ENCODE measurements at regions not wholly inside any gene's neighbourhood (a gene's known extent, or its start where the extent isn't known, plus 50 kb on each side); places are given as distances from the start of the nearest gene placed in this dataset.

DNA sequence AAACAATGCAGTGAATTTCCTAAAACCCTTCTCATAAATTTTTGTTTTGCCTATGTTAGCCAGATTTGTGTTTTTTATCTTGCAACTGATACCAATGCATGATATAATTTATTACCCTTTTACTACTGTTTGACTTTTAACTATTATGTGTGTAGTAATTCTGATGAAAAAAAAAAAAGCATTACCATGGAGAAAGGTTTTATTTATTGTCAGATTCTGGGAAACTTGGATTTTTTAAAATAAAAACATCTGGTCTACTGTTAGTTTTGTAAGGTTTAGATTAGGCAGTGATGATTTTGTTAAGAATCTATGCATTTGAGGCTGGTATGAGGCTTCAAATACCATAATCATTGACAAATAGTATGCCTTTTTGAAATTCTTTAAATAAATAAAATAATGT lies 470.4 kb upstream of the ROBO1 start:
- H3K9me3 ChIP-seq (ENCODE audit: control insufficient read depth, insufficient read depth, low read length) = no peaks in the 10 kb centered on the region
- H3K9ac ChIP-seq (ENCODE audit: low read depth, low read length) = no peak overlapping the region
- H3K4me1 ChIP-seq (ENCODE audit: insufficient read depth, low read length) = peaks cover 4% of the 10 kb centered on the region; the same call in 1 of the 2 replicates
- H3K36me3 ChIP-seq (ENCODE audit: insufficient read depth, low read length) = no peaks in the 10 kb centered on the region

GRCh38 chr3:80234706-80235105 lies 466.9 kb upstream of the ROBO1 start:
- H3K4me1 ChIP-seq (ENCODE audit: insufficient read depth, low read length) = peaks cover 9% of the 10 kb centered on the region; the same call in 1 of the 2 replicates
- no peaks in the 10 kb centered on the region for H3K36me3 ChIP-seq (ENCODE audit: insufficient read depth, low read length)
- H3K9ac ChIP-seq (ENCODE audit: low read depth, low read length) = no peak overlapping the region
- no peaks in the 10 kb centered on the region for H3K9me3 ChIP-seq (ENCODE audit: control insufficient read depth, insufficient read depth, low read length)

DNA sequence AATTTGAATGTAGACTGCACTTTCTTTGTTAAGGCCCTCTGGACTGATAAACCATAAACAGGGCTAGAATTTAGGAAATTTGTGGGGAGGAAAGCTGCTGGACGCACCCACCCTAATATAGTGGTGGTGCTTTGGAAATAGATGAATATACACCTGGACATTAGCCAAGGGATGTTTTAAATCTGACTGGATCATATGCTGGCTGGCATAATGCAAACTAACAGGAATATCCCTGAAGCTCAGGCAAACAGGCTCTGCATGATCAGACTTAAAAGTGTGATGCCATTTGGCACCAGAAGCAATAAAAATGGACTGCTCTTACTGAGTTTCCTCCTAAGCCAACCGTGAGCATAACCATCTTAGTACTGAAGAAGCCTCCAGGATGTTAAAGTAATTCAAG lies 465.8 kb upstream of the ROBO1 start:
- no peaks in the 10 kb centered on the region for H3K36me3 ChIP-seq (ENCODE audit: insufficient read depth, low read length)
- H3K4me1 ChIP-seq (ENCODE audit: insufficient read depth, low read length) = peaks cover 9% of the 10 kb centered on the region; the same call in 1 of the 2 replicates
- no peaks in the 10 kb centered on the region; the same call in 1 of the 2 replicates for H3K9me3 ChIP-seq (ENCODE audit: control insufficient read depth, insufficient read depth, low read length)
- no peak overlapping the region for H3K9ac ChIP-seq (ENCODE audit: low read depth, low read length)

GRCh38 chr3:80232760-80233159 lies 465.0 kb upstream of the ROBO1 start:
- peaks cover 9% of the 10 kb centered on the region; the same call in 1 of the 2 replicates for H3K4me1 ChIP-seq (ENCODE audit: insufficient read depth, low read length)
- H3K9ac ChIP-seq (ENCODE audit: low read depth, low read length) = no peak overlapping the region
- no peaks in the 10 kb centered on the region for H3K36me3 ChIP-seq (ENCODE audit: insufficient read depth, low read length)
- H3K9me3 ChIP-seq (ENCODE audit: control insufficient read depth, insufficient read depth, low read length) = no peaks in the 10 kb centered on the region; the same call in 1 of the 2 replicates

DNA sequence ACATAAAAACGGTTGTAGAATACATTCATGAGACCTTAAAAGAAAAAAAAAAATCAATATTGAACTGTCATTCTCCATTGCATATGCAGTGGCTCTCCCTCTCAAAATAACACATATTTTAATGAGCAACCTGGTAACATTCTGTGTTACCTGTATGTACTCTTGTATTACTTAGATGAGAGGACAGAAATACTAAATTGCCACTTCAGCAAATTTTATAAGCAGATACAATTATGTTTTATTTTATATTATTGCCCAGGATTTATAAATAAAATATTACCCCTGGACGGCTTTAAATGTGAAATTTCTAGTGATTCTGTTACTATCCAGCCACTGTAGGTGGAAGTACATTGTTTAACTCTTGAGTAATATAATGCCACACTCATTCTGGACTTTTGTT lies 463.2 kb upstream of the ROBO1 start:
- Histone ChIP-seq H3K36me3 (ENCODE audit: insufficient read depth, low read length) (no peaks in the 10 kb centered on the region), H3K9ac (ENCODE audit: low read depth, low read length) (no peak overlapping the region), H3K4me1 (ENCODE audit: insufficient read depth, low read length) (peaks cover 9% of the 10 kb centered on the region; the same call in 1 of the 2 replicates), H3K9me3 (ENCODE audit: control insufficient read depth, insufficient read depth, low read length) (no peaks in the 10 kb centered on the region; the same call in 1 of the 2 replicates)

GRCh38 chr3:80227216-80227615 lies 459.4 kb upstream of the ROBO1 start:
- no peak overlapping the region for H3K9ac ChIP-seq (ENCODE audit: low read depth, low read length)
- no peaks in the 10 kb centered on the region; the same call in 1 of the 2 replicates for H3K9me3 ChIP-seq (ENCODE audit: control insufficient read depth, insufficient read depth, low read length)
- H3K36me3 ChIP-seq (ENCODE audit: insufficient read depth, low read length) = no peaks in the 10 kb centered on the region
- H3K4me1 ChIP-seq (ENCODE audit: insufficient read depth, low read length) = no peaks in the 10 kb centered on the region

DNA sequence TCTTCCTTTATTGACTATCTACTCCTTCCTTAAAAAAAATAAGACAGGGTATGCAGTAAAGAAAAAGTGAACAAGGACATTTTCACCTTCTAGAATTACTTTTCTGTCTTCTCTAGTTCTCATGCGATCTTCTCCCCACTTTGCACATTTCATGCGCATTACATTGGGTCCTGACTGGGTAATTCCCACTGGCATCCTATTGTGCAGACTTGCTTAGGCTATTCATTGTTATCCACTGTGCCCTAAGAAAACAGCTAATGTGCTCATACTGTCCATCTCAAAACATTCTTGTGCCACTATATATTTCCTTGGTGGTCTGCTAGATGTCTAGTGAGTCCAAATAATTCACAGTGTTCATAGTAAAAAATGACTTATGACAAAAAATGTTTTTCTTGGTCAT lies 447.4 kb upstream of the ROBO1 start:
- H3K9me3 ChIP-seq (ENCODE audit: control insufficient read depth, insufficient read depth, low read length) = no peaks in the 10 kb centered on the region
- peaks cover 12% of the 10 kb centered on the region; the same call in 1 of the 2 replicates for H3K4me1 ChIP-seq (ENCODE audit: insufficient read depth, low read length)
- no peak overlapping the region for H3K9ac ChIP-seq (ENCODE audit: low read depth, low read length)
- no peaks in the 10 kb centered on the region for H3K36me3 ChIP-seq (ENCODE audit: insufficient read depth, low read length)

DNA sequence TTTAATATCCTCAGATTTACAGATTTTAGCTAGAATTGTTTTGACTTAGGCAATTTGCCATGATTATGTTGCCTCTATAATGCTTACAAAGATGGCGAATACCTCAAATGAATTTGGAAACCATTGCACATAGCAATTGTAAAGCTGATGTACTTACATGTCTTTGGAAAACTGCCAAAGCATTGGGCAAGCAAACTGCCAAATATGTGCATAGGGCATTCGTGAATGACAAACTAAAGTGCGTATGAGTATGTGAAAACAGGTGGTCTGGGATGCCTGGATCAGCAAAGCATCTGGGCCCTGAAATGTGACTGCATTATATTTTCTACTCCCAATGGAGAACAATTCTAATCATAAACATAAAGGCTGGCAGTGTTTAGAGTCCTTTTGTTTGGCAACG lies 445.3 kb upstream of the ROBO1 start:
- no peaks in the 10 kb centered on the region for H3K9me3 ChIP-seq (ENCODE audit: control insufficient read depth, insufficient read depth, low read length)
- peaks cover 12% of the 10 kb centered on the region; the same call in 1 of the 2 replicates for H3K4me1 ChIP-seq (ENCODE audit: insufficient read depth, low read length)
- H3K9ac ChIP-seq (ENCODE audit: low read depth, low read length) = no peak overlapping the region
- H3K36me3 ChIP-seq (ENCODE audit: insufficient read depth, low read length) = no peaks in the 10 kb centered on the region

GRCh38 chr3:80192936-80193335 lies 425.1 kb upstream of the ROBO1 start:
- H3K4me1 ChIP-seq (ENCODE audit: insufficient read depth, low read length) = peaks cover 3% of the 10 kb centered on the region; the same call in 1 of the 2 replicates
- no peaks in the 10 kb centered on the region for H3K9me3 ChIP-seq (ENCODE audit: control insufficient read depth, insufficient read depth, low read length)
- no peak overlapping the region for H3K9ac ChIP-seq (ENCODE audit: low read depth, low read length)
- H3K36me3 ChIP-seq (ENCODE audit: insufficient read depth, low read length) = no peaks in the 10 kb centered on the region

GRCh38 chr3:80190051-80190450 lies 422.3 kb upstream of the ROBO1 start:
- H3K36me3 ChIP-seq (ENCODE audit: insufficient read depth, low read length) = no peaks in the 10 kb centered on the region
- peaks cover 3% of the 10 kb centered on the region; the same call in 1 of the 2 replicates for H3K4me1 ChIP-seq (ENCODE audit: insufficient read depth, low read length)
- no peak overlapping the region for H3K9ac ChIP-seq (ENCODE audit: low read depth, low read length)
- no peaks in the 10 kb centered on the region for H3K9me3 ChIP-seq (ENCODE audit: control insufficient read depth, insufficient read depth, low read length)

GRCh38 chr3:80187981-80188380 lies 420.2 kb upstream of the ROBO1 start:
- Histone ChIP-seq H3K4me1 (ENCODE audit: insufficient read depth, low read length) (peaks cover 3% of the 10 kb centered on the region; the same call in 1 of the 2 replicates), H3K36me3 (ENCODE audit: insufficient read depth, low read length) (no peaks in the 10 kb centered on the region), H3K9ac (ENCODE audit: low read depth, low read length) (no peak overlapping the region), H3K9me3 (ENCODE audit: control insufficient read depth, insufficient read depth, low read length) (no peaks in the 10 kb centered on the region)

DNA sequence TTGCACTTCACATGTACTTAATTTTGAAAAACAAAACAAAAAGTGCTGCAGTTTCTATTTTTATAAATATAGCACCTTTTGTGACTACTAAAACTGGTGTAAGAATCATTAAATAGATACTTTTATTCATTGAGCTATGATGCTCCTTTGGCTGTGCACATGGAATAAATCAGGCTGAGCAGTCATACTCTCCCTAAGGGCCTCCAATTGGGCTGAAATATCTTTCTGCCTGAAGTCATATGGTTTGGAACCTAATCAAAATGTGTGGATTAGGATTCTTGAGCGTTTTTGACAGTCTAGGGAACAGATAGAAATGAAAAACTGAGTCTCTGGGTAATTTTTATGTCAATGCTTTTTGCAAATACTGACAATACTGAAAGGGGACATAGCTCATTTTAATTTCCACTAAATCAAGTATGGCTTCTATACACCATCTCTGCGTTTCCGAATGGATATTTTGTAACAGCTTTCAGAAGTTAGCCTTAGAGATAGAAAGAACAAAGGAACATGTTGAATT lies 392.2 kb upstream of the ROBO1 start:
- H3K9me3 ChIP-seq (ENCODE audit: control insufficient read depth, insufficient read depth, low read length) = no peaks in the 10 kb centered on the region
- H3K4me1 ChIP-seq (ENCODE audit: insufficient read depth, low read length) = no peaks in the 10 kb centered on the region
- H3K9ac ChIP-seq (ENCODE audit: low read depth, low read length) = no peak overlapping the region
- no peaks in the 10 kb centered on the region for H3K36me3 ChIP-seq (ENCODE audit: insufficient read depth, low read length)

- H3K9ac ChIP-seq (ENCODE audit: low read depth, low read length) = no peak overlapping the region
- H3K36me3 ChIP-seq (ENCODE audit: insufficient read depth, low read length) = no peaks in the 10 kb centered on the region
- no peaks in the 10 kb centered on the region for H3K9me3 ChIP-seq (ENCODE audit: control insufficient read depth, insufficient read depth, low read length)
- no peaks in the 10 kb centered on the region for H3K4me1 ChIP-seq (ENCODE audit: insufficient read depth, low read length)
These were observed 390.5 kb upstream of the ROBO1 start for GRCh38 chr3:80158332-80158731.

DNA sequence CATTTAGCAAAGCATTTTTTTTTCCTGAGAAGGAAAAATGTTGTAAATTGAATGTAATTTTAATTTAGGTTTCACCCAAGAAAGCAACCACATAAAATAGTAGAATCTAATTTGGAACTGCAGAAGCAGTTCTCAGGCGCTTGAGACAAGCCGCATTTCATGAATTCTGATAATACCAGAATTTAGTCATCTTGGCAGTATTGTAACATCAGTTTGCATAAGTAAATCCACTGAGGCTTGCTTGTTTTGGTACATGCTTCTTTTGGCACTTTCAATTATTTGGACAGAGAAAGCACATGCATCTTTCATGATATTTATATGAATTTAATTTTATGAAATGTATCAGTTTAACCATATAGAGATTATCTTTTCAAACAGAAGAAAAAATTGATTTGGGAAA lies 389.7 kb upstream of the ROBO1 start:
- Histone ChIP-seq H3K9ac (ENCODE audit: low read depth, low read length) (no peak overlapping the region), H3K36me3 (ENCODE audit: insufficient read depth, low read length) (no peaks in the 10 kb centered on the region), H3K9me3 (ENCODE audit: control insufficient read depth, insufficient read depth, low read length) (no peaks in the 10 kb centered on the region), H3K4me1 (ENCODE audit: insufficient read depth, low read length) (no peaks in the 10 kb centered on the region)

- Histone ChIP-seq H3K9ac (ENCODE audit: low read depth, low read length) (no peak overlapping the region), H3K36me3 (ENCODE audit: insufficient read depth, low read length) (no peaks in the 10 kb centered on the region), H3K9me3 (ENCODE audit: control insufficient read depth, insufficient read depth, low read length) (no peaks in the 10 kb centered on the region), H3K4me1 (ENCODE audit: insufficient read depth, low read length) (no peaks in the 10 kb centered on the region)
These were observed 384.9 kb upstream of the ROBO1 start for GRCh38 chr3:80152692-80153091.

Measured in ES-I3 (cell line).